Effector CD4-positive, alpha-beta T cell (primary cell): ENCODE measurements at regions not wholly inside any gene's neighbourhood (a gene's known extent, or its start where the extent isn't known, plus 50 kb on each side); places are given as distances from the start of the nearest gene placed in this dataset.

Experiments
- DNase-seq: peaks from one replicate; pipeline ENCODE4 v3.0.0-alpha.2; 2020

DNA sequence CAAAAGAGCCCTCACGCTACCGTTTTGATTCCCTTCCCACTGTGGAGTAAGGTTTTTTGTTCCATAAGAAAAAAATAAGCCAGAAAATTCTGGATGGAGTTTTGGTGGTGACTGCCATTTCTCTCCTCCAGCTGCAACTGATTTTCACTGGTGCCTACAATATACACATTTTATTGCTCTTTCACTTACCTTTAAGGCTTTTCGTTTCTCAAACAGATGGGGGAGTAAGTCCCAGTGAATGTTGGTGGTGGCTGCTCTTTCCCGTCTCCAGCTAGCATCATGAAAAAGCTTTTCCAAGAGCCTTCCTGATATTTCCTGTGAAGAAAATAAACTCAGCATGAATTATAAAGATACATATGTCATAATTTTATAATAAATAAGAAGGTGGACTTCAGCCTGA lies 932.5 kb upstream of the PIK3C3 start:
- DNase-seq: no peak

DNA sequence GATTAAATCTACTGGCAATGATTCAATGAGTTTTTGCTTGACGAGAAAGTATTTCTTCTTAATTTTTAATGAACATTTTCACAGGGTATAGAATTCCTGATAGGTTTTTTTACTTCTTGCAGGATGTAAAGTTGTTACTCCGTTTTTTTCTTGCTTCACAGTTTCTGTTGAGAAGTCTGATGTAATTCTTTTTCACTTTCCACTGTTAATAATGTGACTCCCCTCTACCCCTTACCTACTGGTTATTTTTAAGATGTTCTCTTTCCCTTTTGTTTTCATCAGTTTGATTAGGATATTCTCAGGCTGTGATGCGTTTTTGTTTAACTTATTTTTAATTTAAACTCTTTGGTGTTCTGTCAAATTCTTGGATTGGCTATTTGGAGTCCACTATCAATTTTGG lies 933.9 kb upstream of the PIK3C3 start:
- DNase-seq: no peak

DNA sequence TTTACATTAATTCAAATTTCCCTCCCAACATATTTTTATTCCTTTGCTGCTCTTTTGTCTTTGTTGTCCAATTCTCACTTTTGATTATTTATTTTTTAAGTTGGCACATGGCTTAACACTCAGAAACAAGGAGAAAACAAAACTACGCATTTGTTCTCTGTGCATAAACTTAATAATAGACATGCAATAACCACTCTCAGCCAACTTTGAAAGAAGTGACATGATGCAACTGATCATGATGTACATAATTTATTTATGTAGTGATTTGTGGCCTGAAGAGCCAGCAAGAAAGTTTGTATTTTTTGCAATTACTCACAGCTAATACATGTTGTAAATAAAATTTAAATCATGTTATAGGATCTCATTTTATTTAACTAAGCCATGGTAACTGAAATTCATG lies 942.8 kb upstream of the PIK3C3 start:
- DNase-seq: no peak

- no peak for DNase-seq
These were observed 945.1 kb upstream of the PIK3C3 start for GRCh38 chr18:41009926-41010325.

- DNase-seq: no peak
These were observed 950.7 kb upstream of the PIK3C3 start for GRCh38 chr18:41004324-41004723.

DNA sequence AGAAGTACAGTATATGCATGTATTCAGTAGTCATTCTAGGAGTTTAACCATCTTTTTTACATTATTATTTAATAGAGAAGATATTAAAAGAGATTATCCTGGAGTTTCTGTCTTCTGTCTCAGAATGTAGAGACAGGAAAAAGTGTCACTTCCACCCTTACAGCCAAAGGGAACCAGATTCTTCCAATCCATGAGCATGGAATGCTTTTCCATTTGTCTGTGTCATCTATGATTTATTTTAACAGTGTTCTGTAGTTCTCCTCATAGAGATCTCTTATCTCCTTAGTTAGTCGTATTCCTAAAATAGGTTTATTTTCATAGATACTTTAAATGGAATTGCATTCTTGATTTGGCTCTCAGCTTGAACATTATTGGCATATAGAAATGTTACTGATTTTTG lies 959.5 kb upstream of the PIK3C3 start:
- DNase-seq: no peak

DNA sequence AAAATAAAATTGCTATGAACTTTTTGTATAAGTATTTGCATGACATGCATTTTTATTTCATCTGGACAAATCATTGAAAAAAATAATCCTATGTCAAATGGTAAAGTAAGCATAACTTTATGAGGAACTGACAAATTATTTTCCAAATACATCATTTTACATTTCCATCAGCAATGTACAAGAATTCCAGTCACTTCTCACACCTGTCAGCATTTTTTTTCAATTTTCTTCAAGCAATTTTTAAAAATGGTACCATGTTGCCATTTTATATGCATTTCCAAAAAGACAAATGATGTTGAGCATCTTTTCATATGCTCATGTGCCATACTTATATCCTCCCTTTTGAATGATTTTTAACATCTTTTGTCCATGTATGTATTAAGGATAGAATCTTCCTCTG lies 961.7 kb upstream of the PIK3C3 start:
- DNase-seq: no peak

- DNase-seq: no peak
These were observed 967.5 kb upstream of the PIK3C3 start for GRCh38 chr18:40987581-40987980.

DNA sequence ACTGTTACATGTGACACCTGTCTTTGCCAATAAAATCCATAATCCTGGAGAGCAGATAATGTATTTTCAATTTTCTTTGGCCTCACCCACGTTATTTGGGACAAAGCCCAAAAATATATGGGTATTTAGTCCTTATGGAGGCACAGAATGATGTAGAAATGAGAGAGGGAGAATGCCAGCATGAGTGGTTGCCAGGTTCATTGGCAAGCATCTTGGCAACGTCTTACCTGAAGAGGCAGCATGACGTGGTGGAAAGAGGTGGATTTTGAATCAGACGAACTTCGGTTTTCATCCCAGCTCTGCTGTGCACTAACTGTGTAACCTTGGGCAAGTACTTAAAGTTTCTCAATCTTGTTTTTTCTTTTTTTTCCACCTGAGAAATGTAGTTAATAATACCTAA lies 969.6 kb upstream of the PIK3C3 start:
- DNase-seq: no peak

DNA sequence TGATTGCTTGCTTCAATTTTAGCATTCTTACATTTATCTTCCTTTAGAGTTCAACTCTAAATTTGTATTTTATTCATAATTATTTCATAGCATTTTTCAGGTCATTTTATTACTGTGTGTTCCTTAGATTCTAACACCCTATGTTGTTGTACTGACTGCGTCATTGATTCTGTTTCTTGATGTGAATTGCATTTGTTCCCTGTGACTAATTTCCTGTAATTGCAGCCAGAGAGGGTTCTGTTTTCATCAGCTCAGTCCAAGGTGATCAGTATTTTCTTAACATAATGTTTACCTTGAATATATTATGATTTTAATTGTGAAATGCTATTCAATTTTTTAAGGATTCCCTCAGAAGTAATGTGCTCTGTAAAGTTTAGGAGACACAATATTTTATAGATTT lies 970.2 kb upstream of the PIK3C3 start:
- DNase-seq: no peak

GRCh38 chr18:40983835-40984234 lies 971.2 kb upstream of the PIK3C3 start:
- no peak for DNase-seq

DNA sequence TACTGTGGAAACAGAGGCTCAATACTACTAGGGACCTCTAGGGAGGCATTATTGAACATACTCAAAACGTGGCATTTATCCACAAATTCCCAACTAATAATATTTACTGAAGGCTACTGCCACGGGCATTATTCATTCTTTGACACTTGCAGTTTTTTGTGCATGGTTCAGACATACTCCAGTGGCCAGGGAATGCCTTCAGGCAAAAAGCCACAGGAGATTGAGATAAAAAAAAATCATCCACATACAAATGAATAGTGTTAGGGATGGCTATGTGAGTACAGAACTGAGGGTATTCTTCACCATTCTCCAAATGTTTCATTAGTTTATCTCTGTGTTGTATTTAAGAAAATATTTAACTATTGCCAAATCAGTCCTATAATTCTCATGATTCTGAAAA lies 974.9 kb upstream of the PIK3C3 start:
- no peak for DNase-seq

DNA sequence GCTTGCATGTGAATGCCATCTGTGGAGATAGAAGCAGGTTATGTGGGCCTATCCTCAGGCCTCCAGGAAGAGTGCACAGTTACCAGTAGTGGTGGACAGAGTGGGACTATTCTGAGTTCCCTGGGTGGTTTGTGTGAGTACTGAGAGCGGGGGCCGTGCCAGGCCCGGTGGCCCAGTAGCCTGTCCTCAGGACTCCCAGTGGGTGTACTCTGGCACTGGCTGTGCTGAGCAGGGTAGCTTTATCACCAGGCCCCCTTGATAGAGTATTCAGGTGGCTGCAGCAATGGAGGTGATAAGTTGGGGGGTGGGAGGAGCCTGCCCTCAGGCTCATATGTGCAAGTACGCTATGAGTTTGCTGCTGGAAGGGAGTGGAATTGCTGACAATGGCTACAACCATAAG lies 979.0 kb upstream of the PIK3C3 start:
- no peak for DNase-seq

GRCh38 chr18:40974448-40974847 lies 980.6 kb upstream of the PIK3C3 start:
- no peak for DNase-seq

- no peak for DNase-seq
These were observed 992.2 kb upstream of the PIK3C3 start for GRCh38 chr18:40962784-40963183.

GRCh38 chr18:40957533-40958070 lies 997.4 kb upstream of the PIK3C3 start:
- DNase-seq: no peak

DNA sequence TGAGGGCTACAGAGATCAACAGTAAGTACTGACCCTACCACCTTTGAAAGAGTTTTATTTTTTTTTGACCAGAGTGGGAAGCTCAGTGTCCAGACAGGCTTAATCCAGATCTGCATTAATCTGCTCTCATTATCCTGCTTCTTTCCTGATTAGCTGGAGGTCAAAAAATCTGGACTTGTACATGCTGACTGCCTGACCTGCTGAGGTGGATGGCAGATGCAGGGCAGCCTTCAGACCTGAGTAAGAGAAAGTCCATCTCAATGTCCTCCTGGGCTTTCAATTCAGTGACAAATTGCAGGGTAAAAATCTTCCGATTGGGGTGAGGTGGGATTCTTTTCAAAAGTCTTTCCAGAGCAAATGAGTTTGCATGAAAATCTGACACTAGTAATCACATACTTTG lies 998.8 kb upstream of the PIK3C3 start:
- DNase-seq: no peak

- no peak for DNase-seq
These were observed 999.7 kb upstream of the PIK3C3 start for GRCh38 chr18:40955351-40955750.

GRCh38 chr18:40949114-40949950 lies 1005.7 kb upstream of the PIK3C3 start:
- no peak for DNase-seq

GRCh38 chr18:40944576-40944975 lies 1010.5 kb upstream of the PIK3C3 start:
- no peak for DNase-seq

- no peak for DNase-seq
These were observed 1015.1 kb upstream of the PIK3C3 start for GRCh38 chr18:40939656-40940515.

- DNase-seq: no peak
These were observed 1016.4 kb upstream of the PIK3C3 start for GRCh38 chr18:40938615-40939014.

GRCh38 chr18:40937386-40937785 lies 1017.6 kb upstream of the PIK3C3 start:
- no peak for DNase-seq

DNA sequence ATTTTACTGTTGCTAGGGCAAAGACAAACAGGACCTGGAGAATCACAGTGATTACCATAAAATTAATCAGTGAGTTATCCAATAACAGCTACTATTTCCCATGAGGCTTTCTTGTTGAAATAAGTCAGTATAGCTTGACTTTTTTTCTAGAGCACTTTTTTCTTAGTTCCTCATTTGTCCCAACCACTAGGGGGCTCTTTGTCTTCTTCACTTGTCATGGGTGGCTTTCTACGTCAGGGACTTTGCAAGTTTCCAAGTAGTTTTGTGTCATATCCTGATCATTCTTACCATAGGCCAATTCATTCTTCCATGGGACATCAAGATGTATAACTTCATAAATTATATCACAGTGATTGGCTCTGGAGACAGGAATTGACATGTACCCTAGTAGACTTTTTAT lies 1019.6 kb upstream of the PIK3C3 start:
- no peak for DNase-seq
